ENCODE measurements at regions not wholly inside any gene's neighbourhood (a gene's known extent, or its start where the extent isn't known, plus 50 kb on each side); places are given as distances from the start of the nearest gene placed in this dataset.
"Not testable (repeated sequence)": the region's sequence is repeated elsewhere in the genome, so short reads cannot be mapped to it uniquely, and the experiment has no call there.

- TF ChIP-seq CTCF (conservative IDR thresholded peaks at IDR 0.05 in 1 of 2, IDR thresholded peaks at IDR 0.05 in 1 of 2; ENCODE audit: low read depth in 1 of 2, low read length in 2 of 2); EZH2 (IDR thresholded peaks at IDR 0.05; ENCODE audit: low read length, missing control alignments): not testable (repeated sequence)
Measured at GRCh38 chr12:23285764-23286530, 661.0 kb downstream of the ETNK1 start.
